ENCODE measurements at regions not wholly inside any gene's neighbourhood (a gene's known extent, or its start where the extent isn't known, plus 50 kb on each side); places are given as distances from the start of the nearest gene placed in this dataset.
"Not testable (repeated sequence)": the region's sequence is repeated elsewhere in the genome, so short reads cannot be mapped to it uniquely, and the experiment has no call there.

GRCh38 chr4:138630666-138631065, 384.9 kb upstream of the NOCT start:
- no peak for DNase-seq (ENCODE audit: low read depth in 2 of 3, low spot score in 2 of 3)

- no peak for DNase-seq (ENCODE audit: low read depth in 2 of 3, low spot score in 2 of 3)
These were observed 385.9 kb upstream of the NOCT start for GRCh38 chr4:138629669-138630068.

- DNase-seq (ENCODE audit: low read depth in 2 of 3, low spot score in 2 of 3): no peak
These were observed 384.9 kb upstream of the SLC7A11 start for GRCh38 chr4:138627096-138627495.

GRCh38 chr4:138622362-138622761, 380.2 kb upstream of the SLC7A11 start:
- DNase-seq (ENCODE audit: low read depth in 2 of 3, low spot score in 2 of 3): not testable (repeated sequence)

- DNase-seq (ENCODE audit: low read depth in 2 of 3, low spot score in 2 of 3): no peak
These were observed 374.6 kb upstream of the SLC7A11 start for GRCh38 chr4:138616775-138617174.

GRCh38 chr4:138614398-138615142, 372.4 kb upstream of the SLC7A11 start:
- DNase-seq (ENCODE audit: low read depth in 2 of 3, low spot score in 2 of 3): no peak

GRCh38 chr4:138612428-138612827, 370.3 kb upstream of the SLC7A11 start:
- DNase-seq (ENCODE audit: low read depth in 2 of 3, low spot score in 2 of 3): no peak

GRCh38 chr4:138611721-138612120, 369.6 kb upstream of the SLC7A11 start:
- DNase-seq (ENCODE audit: low read depth in 2 of 3, low spot score in 2 of 3): no peak

GRCh38 chr4:138611017-138611416, 368.9 kb upstream of the SLC7A11 start:
- no peak for DNase-seq (ENCODE audit: low read depth in 2 of 3, low spot score in 2 of 3)

GRCh38 chr4:138609943-138610350, 367.8 kb upstream of the SLC7A11 start:
- no peak for DNase-seq (ENCODE audit: low read depth in 2 of 3, low spot score in 2 of 3)

- no peak for DNase-seq (ENCODE audit: low read depth in 2 of 3, low spot score in 2 of 3)
These were observed 362.4 kb upstream of the SLC7A11 start for GRCh38 chr4:138604556-138604955.

GRCh38 chr4:138602664-138603063, 360.5 kb upstream of the SLC7A11 start:
- no peak for DNase-seq (ENCODE audit: low read depth in 2 of 3, low spot score in 2 of 3)

GRCh38 chr4:138599965-138600364, 357.8 kb upstream of the SLC7A11 start:
- no peak for DNase-seq (ENCODE audit: low read depth in 2 of 3, low spot score in 2 of 3)

GRCh38 chr4:138598226-138598625, 356.1 kb upstream of the SLC7A11 start:
- no peak for DNase-seq (ENCODE audit: low read depth in 2 of 3, low spot score in 2 of 3)

GRCh38 chr4:138596896-138597295, 354.7 kb upstream of the SLC7A11 start:
- DNase-seq (ENCODE audit: low read depth in 2 of 3, low spot score in 2 of 3): no peak

- DNase-seq (ENCODE audit: low read depth in 2 of 3, low spot score in 2 of 3): no peak
These were observed 353.7 kb upstream of the SLC7A11 start for GRCh38 chr4:138595731-138596460.

GRCh38 chr4:138595171-138595570, 353.0 kb upstream of the SLC7A11 start:
- DNase-seq (ENCODE audit: low read depth in 2 of 3, low spot score in 2 of 3): no peak

GRCh38 chr4:138592796-138593195, 350.6 kb upstream of the SLC7A11 start:
- no peak for DNase-seq (ENCODE audit: low read depth in 2 of 3, low spot score in 2 of 3)

- no peak for DNase-seq (ENCODE audit: low read depth in 2 of 3, low spot score in 2 of 3)
These were observed 349.7 kb upstream of the SLC7A11 start for GRCh38 chr4:138591808-138592207.

GRCh38 chr4:138588501-138588900, 346.4 kb upstream of the SLC7A11 start:
- DNase-seq (ENCODE audit: low read depth in 2 of 3, low spot score in 2 of 3): no peak

GRCh38 chr4:138579146-138579545, 337.0 kb upstream of the SLC7A11 start:
- no peak for DNase-seq (ENCODE audit: low read depth in 2 of 3, low spot score in 2 of 3)

- not testable (repeated sequence) for DNase-seq (ENCODE audit: low read depth in 2 of 3, low spot score in 2 of 3)
These were observed 335.7 kb upstream of the SLC7A11 start for GRCh38 chr4:138577826-138578225.

- no peak for DNase-seq (ENCODE audit: low read depth in 2 of 3, low spot score in 2 of 3)
These were observed 335.0 kb upstream of the SLC7A11 start for GRCh38 chr4:138577145-138577544.

Measured in activated CD8-positive, alpha-beta memory T cell treated with anti-CD3 and anti-CD28 coated beads for 48 hours (primary cell).